Hepatocyte (in vitro differentiated cells): ENCODE measurements at regions not wholly inside any gene's neighbourhood (a gene's known extent, or its start where the extent isn't known, plus 50 kb on each side); places are given as distances from the start of the nearest gene placed in this dataset.

Source experiments
- CTCF ChIP-seq: fragments of 200-600 bp; sonication (generic); IDR thresholded peaks from 2 replicates; pipeline ENCODE4 v1.5.1; 2016; ENCODE audit warnings: antibody characterized with exemption, mild to moderate bottlenecking; ENCODE audit not compliant: poor library complexity
- EZH2 ChIP-seq: fragments of 200-600 bp; sonication (generic); IDR thresholded peaks from 2 replicates; pipeline ENCODE4 v1.6.1; 2016; ENCODE audit warnings: antibody characterized with exemption, mild to moderate bottlenecking, borderline replicate concordance
- EZH2phosphoT487 ChIP-seq: fragments of 200-600 bp; sonication (generic); IDR thresholded peaks from one replicate; pipeline ENCODE4 v1.6.1; 2018; ENCODE audit warnings: antibody characterized with exemption, mild to moderate bottlenecking, low read depth, moderate library complexity; ENCODE audit not compliant: unreplicated experiment, severe bottlenecking

- no peak for TF ChIP-seq CTCF
- no peak for TF ChIP-seq EZH2phosphoT487
- TF ChIP-seq EZH2 = no peak
Observed at GRCh38 chr15:39399600-39399999, 181.3 kb upstream of the THBS1 start.
